ENCODE measurements at regions not wholly inside any gene's neighbourhood (a gene's known extent, or its start where the extent isn't known, plus 50 kb on each side); places are given as distances from the start of the nearest gene placed in this dataset.

- no peaks in the 10 kb centered on the region for H3K79me2 ChIP-seq (ENCODE audit: control insufficient read depth, insufficient read depth, low read length)
- dilution Hi-C loops (cut with MboI; ENCODE audit: extremely low pct_ligation_motif_present, low sequenced_read_pairs): no loop called here
- FAIRE-seq (no peak), DNase-seq (ENCODE audit: low read depth, low spot score) (no peak)
- H4K20me1 ChIP-seq (ENCODE audit: control insufficient read depth, extremely low read depth, insufficient read depth, low read length): no peaks in the 10 kb centered on the region
- H3K27me3 ChIP-seq (ENCODE audit: control insufficient read depth, extremely low read depth, insufficient read depth, low read length): no peaks in the 10 kb centered on the region
- no peak for TF ChIP-seq CTCF (optimal IDR thresholded peaks at IDR 0.05 in 1 of 3, IDR thresholded peaks at IDR 0.05 in 1 of 3, conservative IDR thresholded peaks at IDR 0.05 in 1 of 3; ENCODE audit: extremely low read depth in 1 of 3, insufficient read depth in 2 of 3, low read length in 3 of 3)
- TF ChIP-seq EZH2 (IDR thresholded peaks at IDR 0.05; ENCODE audit: low read length): no peak
- H3K9me3 ChIP-seq (ENCODE audit: control insufficient read depth, low read depth, low read length): no peaks in the 10 kb centered on the region
- no peaks in the 10 kb centered on the region for H3K4me1 ChIP-seq (ENCODE audit: control insufficient read depth, extremely low read depth, insufficient read depth, low read length)
- H3K36me3 ChIP-seq (ENCODE audit: control insufficient read depth in 2 of 2, extremely low read depth in 1 of 2, insufficient read depth in 2 of 2, low read length in 2 of 2): no peaks in the 10 kb centered on the region
- no peaks in the 10 kb centered on the region for H3K9me1 ChIP-seq (ENCODE audit: control insufficient read depth, extremely low read depth, insufficient read depth, low read length)
- H3K27ac ChIP-seq (ENCODE audit: control insufficient read depth, insufficient read depth, low read length): no peak overlapping the region
- H3K4me2 ChIP-seq (ENCODE audit: control insufficient read depth, extremely low read depth, insufficient read depth, low read depth, low read length): no peak overlapping the region
- H2AFZ ChIP-seq (ENCODE audit: control insufficient read depth, low read length): no peak overlapping the region
- no peak overlapping the region for H3K9ac ChIP-seq (ENCODE audit: control insufficient read depth, extremely low read depth, insufficient read depth, low read length)
- no peak overlapping the region for H3K4me3 ChIP-seq (ENCODE audit: control insufficient read depth in 2 of 3, extremely low read depth in 1 of 3, insufficient read depth in 2 of 3, low read depth in 1 of 3, low read length in 3 of 3)
These were observed 170.5 kb upstream of the PPP1R26 start for GRCh38 chr9:135308821-135309762.

DNA sequence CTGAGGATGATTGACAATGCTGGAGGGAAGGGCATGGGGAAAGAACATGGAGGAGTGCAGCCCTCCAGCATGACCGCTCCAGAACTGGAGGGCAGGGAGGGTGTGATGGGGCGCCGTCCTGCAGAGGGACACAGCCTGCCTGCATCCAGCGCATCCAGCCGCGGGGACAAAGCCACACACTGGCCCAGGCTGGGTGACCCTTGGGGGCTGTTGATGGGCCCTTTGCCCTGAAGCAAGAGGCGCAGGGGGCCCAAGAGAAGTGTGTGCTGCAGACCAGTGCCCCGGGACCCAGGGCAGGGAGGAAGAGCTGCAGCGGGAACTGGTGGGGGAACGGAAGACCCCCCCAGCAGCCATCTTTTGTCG is 169.8 kb upstream of the PPP1R26 start:
- Histone ChIP-seq H3K27me3 (ENCODE audit: control insufficient read depth, extremely low read depth, insufficient read depth, low read length) (no peaks in the 10 kb centered on the region), H3K79me2 (ENCODE audit: control insufficient read depth, insufficient read depth, low read length) (no peaks in the 10 kb centered on the region), H3K27ac (ENCODE audit: control insufficient read depth, insufficient read depth, low read length) (no peak overlapping the region), H3K4me2 (ENCODE audit: control insufficient read depth, extremely low read depth, insufficient read depth, low read depth, low read length) (no peak overlapping the region), H3K36me3 (ENCODE audit: control insufficient read depth in 2 of 2, extremely low read depth in 1 of 2, insufficient read depth in 2 of 2, low read length in 2 of 2) (no peaks in the 10 kb centered on the region), H3K4me1 (ENCODE audit: control insufficient read depth, extremely low read depth, insufficient read depth, low read length) (no peaks in the 10 kb centered on the region), H3K4me3 (ENCODE audit: control insufficient read depth in 2 of 3, extremely low read depth in 1 of 3, insufficient read depth in 2 of 3, low read depth in 1 of 3, low read length in 3 of 3) (no peak overlapping the region), H4K20me1 (ENCODE audit: control insufficient read depth, extremely low read depth, insufficient read depth, low read length) (no peaks in the 10 kb centered on the region), H3K9me3 (ENCODE audit: control insufficient read depth, low read depth, low read length) (no peaks in the 10 kb centered on the region), H3K9ac (ENCODE audit: control insufficient read depth, extremely low read depth, insufficient read depth, low read length) (no peak overlapping the region), H3K9me1 (ENCODE audit: control insufficient read depth, extremely low read depth, insufficient read depth, low read length) (no peaks in the 10 kb centered on the region), H2AFZ (ENCODE audit: control insufficient read depth, low read length) (no peak overlapping the region)
- TF ChIP-seq EZH2 (IDR thresholded peaks at IDR 0.05; ENCODE audit: low read length) (no peak), CTCF (optimal IDR thresholded peaks at IDR 0.05 in 1 of 3, IDR thresholded peaks at IDR 0.05 in 1 of 3, conservative IDR thresholded peaks at IDR 0.05 in 1 of 3; ENCODE audit: extremely low read depth in 1 of 3, insufficient read depth in 2 of 3, low read length in 3 of 3) (no peak)
- dilution Hi-C loops (cut with MboI; ENCODE audit: extremely low pct_ligation_motif_present, low sequenced_read_pairs): no loop called here
- no peak for DNase-seq (ENCODE audit: low read depth, low spot score)
- no peak for FAIRE-seq

Data from keratinocyte (primary cell).